ENCODE measurements at regions not wholly inside any gene's neighbourhood (a gene's known extent, or its start where the extent isn't known, plus 50 kb on each side); places are given as distances from the start of the nearest gene placed in this dataset.

- POLR2A ChIA-PET = no interaction called here
- Histone ChIP-seq H3K27me3 (ENCODE audit: insufficient read depth, low read length) (no peaks in the 10 kb centered on the region), H3K36me3 (ENCODE audit: control insufficient read depth in 1 of 2, insufficient read depth in 2 of 2, low read length in 2 of 2) (no peaks in the 10 kb centered on the region), H3K79me2 (ENCODE audit: insufficient read depth, low read length) (no peaks in the 10 kb centered on the region), H4K20me1 (ENCODE audit: insufficient read depth) (no peaks in the 10 kb centered on the region), H3K27ac (ENCODE audit: low read depth, low read length) (no peak overlapping the region), H3K4me3 (replicated peaks in 1 of 2; ENCODE audit: low read depth in 1 of 2, low read length in 2 of 2) (no peak overlapping the region), H3K4me1 (ENCODE audit: control insufficient read depth in 1 of 2, insufficient read depth in 2 of 2, low read length in 2 of 2) (no peaks in the 10 kb centered on the region), H3K4me2 (ENCODE audit: low read length) (no peak overlapping the region), H3K9me2 (ENCODE audit: insufficient read depth) (no peaks in the 10 kb centered on the region), H3K9ac (ENCODE audit: low read length) (no peak overlapping the region), H2AFZ (ENCODE audit: low read depth, low read length, poor library complexity, severe bottlenecking) (no peak overlapping the region), H3K9me3 (ENCODE audit: control insufficient read depth in 1 of 2, insufficient read depth in 1 of 2, low read depth in 1 of 2, low read length in 2 of 2) (peaks cover 0 to 38% of the 10 kb centered on the region in 2 experiments; a peak in 2 of 4 replicates)
- intact Hi-C loops (cut with micrococcal nuclease) = no loop called here
- no TSS peak for BruUV-seq (replicated peaks)
- RAD21 ChIA-PET (ENCODE audit: low non-redundant PET in 1 of 2, low total read pairs in 2 of 2, uncharacterized antibody in 2 of 2, unreplicated experiment in 2 of 2) = no interaction called here
- no peak for TF ChIP-seq POLR2A (IDR thresholded peaks at IDR 0.05; ENCODE audit: borderline replicate concordance, extremely low read depth, insufficient read depth, insufficient read length)
- no peak for TF ChIP-seq REST (IDR thresholded peaks at IDR 0.05; ENCODE audit: low read depth)
- no peak for TF ChIP-seq EGR1 (IDR thresholded peaks at IDR 0.05; ENCODE audit: low read depth)
- no peak for TF ChIP-seq YY1 (IDR thresholded peaks at IDR 0.05; ENCODE audit: extremely low read depth, insufficient replicate concordance, low read depth, low read length)
- no peak for TF ChIP-seq RAD21 (IDR thresholded peaks at IDR 0.05; ENCODE audit: low read depth)
- TF ChIP-seq ZBTB33 (IDR thresholded peaks at IDR 0.05; ENCODE audit: extremely low read depth, insufficient replicate concordance, low read length) = no peak
- no peak for TF ChIP-seq ELF1 (IDR thresholded peaks at IDR 0.05; ENCODE audit: borderline replicate concordance, low read depth)
- TF ChIP-seq SRF (IDR thresholded peaks at IDR 0.05; ENCODE audit: low read depth) = no peak
- no peak for TF ChIP-seq CEBPB (IDR thresholded peaks at IDR 0.05; ENCODE audit: low read depth)
- no peak for TF ChIP-seq SP1 (IDR thresholded peaks at IDR 0.05; ENCODE audit: low read depth)
- TF ChIP-seq FOSL1 (IDR thresholded peaks at IDR 0.05; ENCODE audit: low read depth) = no peak
- no peak for TF ChIP-seq POLR2AphosphoS5 (IDR thresholded peaks at IDR 0.05; ENCODE audit: low read depth, low read length)
- no peak for TF ChIP-seq JUND (IDR thresholded peaks at IDR 0.05)
- no peak for TF ChIP-seq ZNF274 (IDR thresholded peaks at IDR 0.05; ENCODE audit: low read depth, low read length)
- DNase-seq (ENCODE audit: low read depth, low spot score) = no peak
- no peak for ATAC-seq
- CTCF ChIA-PET = no interaction called here
These were observed 332.6 kb downstream of the NOVA1 start for GRCh38 chr14:26265170-26265685.

All from HCT116 (cell line).